ENCODE measurements at regions not wholly inside any gene's neighbourhood (a gene's known extent, or its start where the extent isn't known, plus 50 kb on each side); places are given as distances from the start of the nearest gene placed in this dataset.

DNA sequence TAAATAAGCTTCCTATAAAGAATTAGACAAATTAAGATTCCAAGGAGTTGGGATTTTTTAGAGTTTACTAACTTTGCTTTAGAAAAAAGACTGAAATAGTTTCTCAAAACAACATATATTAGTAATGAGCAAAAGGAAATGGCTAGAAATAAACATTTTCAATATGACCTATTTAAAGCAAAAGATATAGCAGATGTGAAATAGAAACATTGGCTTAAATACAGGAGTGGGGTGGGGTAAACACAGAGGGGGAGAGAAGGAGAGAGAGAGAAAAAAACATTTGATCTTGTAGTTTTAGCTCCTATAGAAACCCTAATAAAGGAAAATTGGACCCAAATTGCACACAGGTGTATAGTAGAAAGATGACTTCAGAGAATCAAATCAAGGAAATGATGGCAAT lies 794.5 kb downstream of the MED13L start:
- TF ChIP-seq MAX (IDR thresholded peaks at IDR 0.05; ENCODE audit: insufficient read depth, insufficient read length) (no peak), EZH2 (IDR thresholded peaks at IDR 0.05; ENCODE audit: borderline replicate concordance, low read depth, low read length, severe bottlenecking) (no peak), FOS (IDR thresholded peaks at IDR 0.05; ENCODE audit: borderline replicate concordance, insufficient read depth, low read length) (no peak), MYC (IDR thresholded peaks at IDR 0.05; ENCODE audit: low read depth, low read length) (no peak), POLR2A (IDR thresholded peaks at IDR 0.05; ENCODE audit: low read depth, low read length) (no peak), CTCF (IDR thresholded peaks at IDR 0.05; ENCODE audit: extremely low read depth in 1 of 2, insufficient read depth in 1 of 2, low read depth in 1 of 2, low read length in 2 of 2) (no peak), GATA2 (IDR thresholded peaks at IDR 0.05; ENCODE audit: insufficient read depth, insufficient read length, low read depth, low read length) (no peak), JUN (IDR thresholded peaks at IDR 0.05; ENCODE audit: borderline replicate concordance, insufficient read depth, insufficient read length, low read depth) (no peak), POLR2AphosphoS5 (IDR thresholded peaks at IDR 0.05; ENCODE audit: insufficient read depth, low read depth, low read length) (no peak)
- no peak overlapping the region for H3K27ac ChIP-seq (ENCODE audit: insufficient read depth, low read depth, low read length)
- intact Hi-C loops (cut with micrococcal nuclease) (no loop called here), dilution Hi-C loops (cut with MboI; ENCODE audit: extremely low pct_ligation_motif_present, low sequenced_read_pairs) (no loop called here)
- no peaks in the 10 kb centered on the region for H3K79me2 ChIP-seq (ENCODE audit: control insufficient read depth, insufficient read depth, low read length)
- H3K9me1 ChIP-seq (replicated peaks; ENCODE audit: control insufficient read depth, extremely low read depth, insufficient read depth, low read length): no peaks in the 10 kb centered on the region
- no peak overlapping the region for H2AFZ ChIP-seq (ENCODE audit: low read depth, low read length)
- ChIA-PET CTCF (no interaction called here), POLR2A (no interaction called here)
- H3K36me3 ChIP-seq (ENCODE audit: control insufficient read depth in 2 of 2, extremely low read depth in 1 of 2, insufficient read depth in 2 of 2, low read length in 2 of 2): no peaks in the 10 kb centered on the region
- H3K4me1 ChIP-seq (ENCODE audit: control insufficient read depth, extremely low read depth, insufficient read depth, low read length): no peaks in the 10 kb centered on the region
- no peaks in the 10 kb centered on the region for H4K20me1 ChIP-seq (replicated peaks; ENCODE audit: control insufficient read depth, extremely low read depth, insufficient read depth, low read length)
- no peak overlapping the region for H3K9ac ChIP-seq (replicated peaks; ENCODE audit: extremely low read depth, insufficient read depth, low read length)
- no TSS peak for BruUV-seq (replicated peaks)
- DNase-seq (ENCODE audit: low read depth, low spot score): no peak
- no peak for FAIRE-seq
- H3K4me3 ChIP-seq (replicated peaks in 1 of 3; ENCODE audit: insufficient read depth in 1 of 3, low read depth in 1 of 3, low read length in 3 of 3): no peak overlapping the region
- no peak overlapping the region for H3K4me2 ChIP-seq (ENCODE audit: insufficient read depth, low read length)
- no peaks in the 10 kb centered on the region for H3K27me3 ChIP-seq (ENCODE audit: control insufficient read depth in 2 of 2, insufficient read depth in 2 of 2, low read length in 2 of 2)
- peaks cover 4% of the 10 kb centered on the region for H3K9me3 ChIP-seq (replicated peaks; ENCODE audit: control insufficient read depth, insufficient read depth, low read length)

All from endothelial cell of umbilical vein (primary cell).